ENCODE measurements at regions not wholly inside any gene's neighbourhood (a gene's known extent, or its start where the extent isn't known, plus 50 kb on each side); places are given as distances from the start of the nearest gene placed in this dataset.

DNA sequence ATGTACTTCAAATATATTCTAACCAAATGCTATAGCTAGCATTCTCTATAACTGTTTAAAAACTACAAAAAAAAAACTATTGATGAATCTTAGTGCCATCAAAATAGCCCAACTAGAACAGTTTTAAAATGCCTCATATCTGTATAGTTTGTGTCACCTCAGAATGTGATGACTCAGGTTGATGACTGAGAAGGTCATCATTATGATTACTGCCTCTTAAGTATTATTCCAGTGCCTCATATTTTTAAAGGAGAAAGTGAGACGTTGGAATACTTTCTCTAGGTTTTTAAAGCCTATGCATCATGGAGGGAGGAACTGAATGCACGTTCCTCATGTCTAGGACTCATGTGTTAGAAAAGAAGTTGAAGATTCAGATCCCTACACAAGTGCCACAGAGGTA is 88.2 kb downstream of the TMA16 start:
- Histone ChIP-seq H3K4me3 (ENCODE audit: insufficient read length, low read depth) (no peak overlapping the region), H3K36me3 (ENCODE audit: insufficient read depth, insufficient read length, low read length) (no peaks in the 10 kb centered on the region), H3K4me1 (ENCODE audit: insufficient read depth, insufficient read length) (no peaks in the 10 kb centered on the region), H3K9ac (ENCODE audit: insufficient read length, low read depth) (no peak overlapping the region), H3K27me3 (ENCODE audit: insufficient read depth, insufficient read length) (no peaks in the 10 kb centered on the region), H3K9me3 (ENCODE audit: insufficient read depth, low read length) (0 out of 2 replicates have a peak, but pooled peaks cover 6% of the 10 kb centered on the region)
- no peak for DNase-seq (ENCODE audit: low read depth, low spot score)
- TF ChIP-seq ZNF274 (IDR thresholded peaks at IDR 0.05; ENCODE audit: low read depth, low read length) (no peak), SUZ12 (IDR thresholded peaks at IDR 0.05; ENCODE audit: extremely low read depth, insufficient read depth, insufficient read length) (no peak), YY1 (IDR thresholded peaks at IDR 0.05; ENCODE audit: insufficient read depth, insufficient read length) (no peak)

DNA sequence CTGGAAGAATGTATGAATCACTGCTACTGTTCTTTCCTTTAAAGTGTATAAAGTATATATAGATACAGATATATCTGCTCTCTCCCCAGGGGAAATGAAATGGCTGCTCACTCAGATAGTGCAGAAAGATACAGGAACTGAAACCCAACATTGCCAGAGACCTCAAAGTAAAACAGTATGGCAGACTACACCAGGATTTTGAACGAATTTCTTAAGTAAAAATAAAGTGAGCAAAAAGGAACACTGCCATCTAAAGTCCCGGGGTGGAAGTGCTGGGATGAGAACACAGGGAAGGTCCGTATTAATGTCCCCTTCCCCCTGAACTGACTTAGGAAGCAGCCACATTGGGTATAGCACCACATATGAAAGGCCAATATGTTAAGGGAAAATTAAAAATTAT is 93.4 kb downstream of the TMA16 start:
- Histone ChIP-seq H3K4me1 (ENCODE audit: insufficient read depth, insufficient read length) (no peaks in the 10 kb centered on the region), H3K9ac (ENCODE audit: insufficient read length, low read depth) (no peak overlapping the region), H3K27me3 (ENCODE audit: insufficient read depth, insufficient read length) (no peaks in the 10 kb centered on the region), H3K9me3 (ENCODE audit: insufficient read depth, low read length) (0 out of 2 replicates have a peak, but pooled peaks cover 10% of the 10 kb centered on the region), H3K36me3 (ENCODE audit: insufficient read depth, insufficient read length, low read length) (no peaks in the 10 kb centered on the region), H3K4me3 (ENCODE audit: insufficient read length, low read depth) (no peak overlapping the region)
- no peak for DNase-seq (ENCODE audit: low read depth, low spot score)
- TF ChIP-seq YY1 (IDR thresholded peaks at IDR 0.05; ENCODE audit: insufficient read depth, insufficient read length) (no peak), SUZ12 (IDR thresholded peaks at IDR 0.05; ENCODE audit: extremely low read depth, insufficient read depth, insufficient read length) (no peak), ZNF274 (IDR thresholded peaks at IDR 0.05; ENCODE audit: low read depth, low read length) (no peak)

DNA sequence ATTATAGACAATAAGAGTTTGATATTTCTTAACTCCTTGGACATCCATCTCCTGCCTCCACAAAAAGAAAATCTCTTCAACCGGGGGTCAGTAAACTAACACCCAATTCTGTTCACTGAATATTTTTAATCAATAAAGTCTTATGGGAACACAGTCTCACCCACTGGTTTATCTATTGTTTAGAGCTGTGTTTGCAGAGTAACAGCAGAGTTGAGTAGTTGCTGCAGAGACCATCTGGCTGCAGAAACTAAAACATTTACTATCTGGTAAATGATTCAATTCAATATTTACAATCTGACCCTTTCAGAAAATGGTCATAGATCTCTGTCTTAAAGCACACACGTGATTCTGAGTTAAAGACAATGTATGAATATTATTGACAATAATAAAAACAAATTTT is 94.0 kb downstream of the TMA16 start:
- Histone ChIP-seq H3K9ac (ENCODE audit: insufficient read length, low read depth) (no peak overlapping the region), H3K9me3 (ENCODE audit: insufficient read depth, low read length) (0 out of 2 replicates have a peak, but pooled peaks cover 10% of the 10 kb centered on the region), H3K27me3 (ENCODE audit: insufficient read depth, insufficient read length) (no peaks in the 10 kb centered on the region), H3K36me3 (ENCODE audit: insufficient read depth, insufficient read length, low read length) (no peaks in the 10 kb centered on the region), H3K4me1 (ENCODE audit: insufficient read depth, insufficient read length) (no peaks in the 10 kb centered on the region), H3K4me3 (ENCODE audit: insufficient read length, low read depth) (no peak overlapping the region)
- TF ChIP-seq ZNF274 (IDR thresholded peaks at IDR 0.05; ENCODE audit: low read depth, low read length) (no peak), YY1 (IDR thresholded peaks at IDR 0.05; ENCODE audit: insufficient read depth, insufficient read length) (no peak), SUZ12 (IDR thresholded peaks at IDR 0.05; ENCODE audit: extremely low read depth, insufficient read depth, insufficient read length) (no peak)
- DNase-seq (ENCODE audit: low read depth, low spot score), result no peak

DNA sequence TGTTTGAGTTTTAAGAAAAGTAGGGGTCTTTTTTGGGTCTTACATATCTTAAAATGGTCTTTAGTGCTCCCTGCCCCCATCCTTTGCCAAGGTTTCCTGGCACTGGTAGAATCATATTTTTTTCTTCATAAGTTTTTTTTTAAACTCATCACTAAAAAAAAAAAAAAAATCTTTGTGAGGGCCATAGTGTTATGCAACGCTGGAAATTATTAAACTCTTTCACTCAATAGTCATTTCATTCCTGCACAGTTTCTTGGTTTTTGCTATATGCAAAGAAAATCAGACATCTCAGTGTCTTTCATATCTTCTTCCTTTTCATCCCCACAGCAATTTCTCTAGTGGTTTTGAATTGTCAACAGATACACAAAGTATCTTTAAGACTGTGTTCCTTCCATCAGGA is 95.6 kb downstream of the TMA16 start:
- Histone ChIP-seq H3K9ac (ENCODE audit: insufficient read length, low read depth) (no peak overlapping the region), H3K9me3 (ENCODE audit: insufficient read depth, low read length) (0 out of 2 replicates have a peak, but pooled peaks cover 10% of the 10 kb centered on the region), H3K36me3 (ENCODE audit: insufficient read depth, insufficient read length, low read length) (no peaks in the 10 kb centered on the region), H3K4me1 (ENCODE audit: insufficient read depth, insufficient read length) (no peaks in the 10 kb centered on the region), H3K27me3 (ENCODE audit: insufficient read depth, insufficient read length) (no peaks in the 10 kb centered on the region), H3K4me3 (ENCODE audit: insufficient read length, low read depth) (no peak overlapping the region)
- no peak for TF ChIP-seq SUZ12 (IDR thresholded peaks at IDR 0.05; ENCODE audit: extremely low read depth, insufficient read depth, insufficient read length)
- no peak for TF ChIP-seq YY1 (IDR thresholded peaks at IDR 0.05; ENCODE audit: insufficient read depth, insufficient read length)
- TF ChIP-seq ZNF274 (IDR thresholded peaks at IDR 0.05; ENCODE audit: low read depth, low read length), result no peak
- DNase-seq (ENCODE audit: low read depth, low spot score), result no peak

DNA sequence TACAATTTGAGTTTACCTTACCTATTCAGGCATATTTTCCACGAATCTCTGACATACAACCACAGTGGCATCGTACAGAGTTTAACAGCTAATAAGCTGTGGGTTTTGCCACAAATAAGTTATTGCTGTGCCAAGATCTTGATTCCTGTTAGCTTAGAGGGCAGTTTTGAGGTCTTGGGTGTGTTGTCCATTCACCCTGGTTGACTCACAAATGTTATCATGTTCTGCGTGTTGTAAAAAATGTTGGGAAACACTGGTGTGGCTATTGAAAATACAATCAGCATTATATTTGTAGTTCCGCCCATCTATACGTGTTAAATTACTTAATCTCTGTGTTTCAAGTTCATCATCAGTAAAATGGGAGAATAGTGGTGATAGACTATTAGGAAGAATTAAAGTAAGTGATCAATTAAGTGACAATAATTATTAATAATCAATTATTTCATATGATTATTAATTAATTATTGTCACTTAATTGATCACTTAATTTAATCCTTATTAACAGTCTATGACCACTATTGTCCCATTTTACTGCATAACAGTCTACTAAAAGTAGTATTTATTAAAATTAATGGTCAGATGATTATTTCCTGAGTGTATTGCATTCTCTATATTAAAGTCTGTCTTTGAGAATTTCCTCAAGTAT is 96.3 kb downstream of the TMA16 start:
- TF ChIP-seq SUZ12 (IDR thresholded peaks at IDR 0.05; ENCODE audit: extremely low read depth, insufficient read depth, insufficient read length) (no peak), YY1 (IDR thresholded peaks at IDR 0.05; ENCODE audit: insufficient read depth, insufficient read length) (no peak), ZNF274 (IDR thresholded peaks at IDR 0.05; ENCODE audit: low read depth, low read length) (no peak)
- Histone ChIP-seq H3K9ac (ENCODE audit: insufficient read length, low read depth) (no peak overlapping the region), H3K4me1 (ENCODE audit: insufficient read depth, insufficient read length) (no peaks in the 10 kb centered on the region), H3K36me3 (ENCODE audit: insufficient read depth, insufficient read length, low read length) (no peaks in the 10 kb centered on the region), H3K27me3 (ENCODE audit: insufficient read depth, insufficient read length) (no peaks in the 10 kb centered on the region), H3K9me3 (ENCODE audit: insufficient read depth, low read length) (0 out of 2 replicates have a peak, but pooled peaks cover 10% of the 10 kb centered on the region), H3K4me3 (ENCODE audit: insufficient read length, low read depth) (no peak overlapping the region)
- no peak for DNase-seq (ENCODE audit: low read depth, low spot score)

DNA sequence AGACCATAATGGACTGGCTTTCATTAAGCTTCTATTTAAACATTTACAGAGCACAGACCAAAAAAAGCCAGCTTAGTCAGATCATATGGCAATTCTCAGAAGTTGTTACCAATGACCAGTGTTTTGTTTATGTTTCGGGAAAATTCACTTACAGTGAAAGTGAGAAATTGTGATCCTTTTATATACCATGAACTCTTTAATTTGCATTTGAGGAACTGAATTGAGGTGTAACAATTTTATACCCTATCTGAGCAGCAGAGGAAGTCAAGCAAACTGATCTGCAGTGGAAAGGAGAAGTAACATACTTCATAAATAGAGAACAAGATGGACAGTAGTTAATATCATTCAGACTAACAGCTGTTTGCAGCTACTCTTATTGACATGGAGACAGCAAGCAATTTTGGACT is 97.1 kb downstream of the TMA16 start:
- H3K4me1 ChIP-seq (ENCODE audit: insufficient read depth, insufficient read length), result no peaks in the 10 kb centered on the region
- no peaks in the 10 kb centered on the region for H3K27me3 ChIP-seq (ENCODE audit: insufficient read depth, insufficient read length)
- H3K36me3 ChIP-seq (ENCODE audit: insufficient read depth, insufficient read length, low read length), result no peaks in the 10 kb centered on the region
- H3K4me3 ChIP-seq (ENCODE audit: insufficient read length, low read depth), result no peak overlapping the region
- 0 out of 2 replicates have a peak, but pooled peaks cover 10% of the 10 kb centered on the region for H3K9me3 ChIP-seq (ENCODE audit: insufficient read depth, low read length)
- DNase-seq (ENCODE audit: low read depth, low spot score), result no peak
- TF ChIP-seq YY1 (IDR thresholded peaks at IDR 0.05; ENCODE audit: insufficient read depth, insufficient read length), result no peak
- no peak for TF ChIP-seq ZNF274 (IDR thresholded peaks at IDR 0.05; ENCODE audit: low read depth, low read length)
- no peak overlapping the region for H3K9ac ChIP-seq (ENCODE audit: insufficient read length, low read depth)

DNA sequence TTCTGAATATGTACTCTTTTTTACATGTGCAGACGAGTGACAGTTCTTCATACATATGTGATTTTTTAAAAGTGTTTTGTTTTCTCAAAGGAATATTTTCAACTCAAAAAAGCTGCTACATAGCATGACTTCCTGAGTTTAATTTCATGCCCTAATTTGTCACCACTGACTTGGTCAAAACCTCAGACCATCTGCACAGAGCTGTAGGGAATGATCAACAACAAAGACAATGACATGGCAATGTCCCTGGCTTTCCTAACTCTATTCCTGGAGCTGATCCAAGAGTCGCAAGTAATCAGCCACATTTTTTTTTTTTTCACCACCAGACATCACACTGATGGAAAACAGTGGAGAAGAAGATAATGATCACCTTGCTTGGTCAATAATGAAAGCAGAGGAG is 97.7 kb downstream of the TMA16 start:
- H3K9ac ChIP-seq (ENCODE audit: insufficient read length, low read depth), result no peak overlapping the region
- no peak overlapping the region for H3K4me3 ChIP-seq (ENCODE audit: insufficient read length, low read depth)
- H3K27me3 ChIP-seq (ENCODE audit: insufficient read depth, insufficient read length), result no peaks in the 10 kb centered on the region
- no peak for TF ChIP-seq ZNF274 (IDR thresholded peaks at IDR 0.05; ENCODE audit: low read depth, low read length)
- no peak for TF ChIP-seq SUZ12 (IDR thresholded peaks at IDR 0.05; ENCODE audit: extremely low read depth, insufficient read depth, insufficient read length)
- TF ChIP-seq YY1 (IDR thresholded peaks at IDR 0.05; ENCODE audit: insufficient read depth, insufficient read length), result no peak
- H3K4me1 ChIP-seq (ENCODE audit: insufficient read depth, insufficient read length), result no peaks in the 10 kb centered on the region
- no peak for DNase-seq (ENCODE audit: low read depth, low spot score)
- H3K36me3 ChIP-seq (ENCODE audit: insufficient read depth, insufficient read length, low read length), result no peaks in the 10 kb centered on the region
- H3K9me3 ChIP-seq (ENCODE audit: insufficient read depth, low read length), result 0 out of 2 replicates have a peak, but pooled peaks cover 9% of the 10 kb centered on the region

All from NT2/D1 (cell line).